Spleen (tissue), 7 donors: ENCODE measurements at regions not wholly inside any gene's neighbourhood (a gene's known extent, or its start where the extent isn't known, plus 50 kb on each side); places are given as distances from the start of the nearest gene placed in this dataset.

Experiments used
- POLR2A ChIP-seq, 3 donors: fragments of 450-650 bp; IDR thresholded peaks; one replicate each; pipeline ENCODE4 v1.5.1; 2017; ENCODE audit warnings: antibody characterized with exemption in 3 of 3, mild to moderate bottlenecking in 1 of 3
- TF ChIP-seq, protein P1 (sequence below), 11 experiments: fragments of 200-600 bp in 7 of 11; fragments of 450-650 bp in 4 of 11; sonication (generic) in 4 of 11; IDR thresholded peaks in 8 of 11; conservative IDR thresholded peaks in 3 of 11; 1 replicate in 7 of 11; 2 replicates in 4 of 11; pipeline versions ENCODE4 v1.4.0 to v1.8.0; 2016 to 2021; ENCODE audit warnings: antibody characterized with exemption in 11 of 11, inconsistent platforms in 4 of 11, mild to moderate bottlenecking in 1 of 11
- donor health status: DM: no; HTN: no; CAD: no; lungs with moderate emphysema.
- donor health status: DM: no; HTN: no; CAD: no.
- donor health status: DM: no; HTN: no; CAD: no.

DNA sequence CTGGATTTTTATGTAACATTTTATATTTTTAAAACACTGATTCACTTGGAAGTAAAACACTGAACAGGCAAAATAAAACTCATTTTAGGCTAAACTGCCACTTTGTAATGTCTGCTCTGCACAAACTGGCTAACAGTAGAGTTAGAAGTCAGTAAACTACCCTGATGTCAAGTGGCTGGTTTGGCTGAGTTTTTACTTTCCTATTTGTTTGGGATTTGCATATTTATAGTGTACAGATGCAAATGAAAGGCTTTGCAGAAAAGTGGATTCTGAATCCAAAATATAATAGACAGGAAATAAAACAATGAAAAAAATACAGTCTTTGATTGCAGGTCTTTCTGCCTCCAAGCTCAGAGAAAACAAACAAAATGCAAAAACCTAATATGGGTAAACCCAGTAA is 213.1 kb downstream of the CDH26 start:
- TF ChIP-seq, protein P1, sequence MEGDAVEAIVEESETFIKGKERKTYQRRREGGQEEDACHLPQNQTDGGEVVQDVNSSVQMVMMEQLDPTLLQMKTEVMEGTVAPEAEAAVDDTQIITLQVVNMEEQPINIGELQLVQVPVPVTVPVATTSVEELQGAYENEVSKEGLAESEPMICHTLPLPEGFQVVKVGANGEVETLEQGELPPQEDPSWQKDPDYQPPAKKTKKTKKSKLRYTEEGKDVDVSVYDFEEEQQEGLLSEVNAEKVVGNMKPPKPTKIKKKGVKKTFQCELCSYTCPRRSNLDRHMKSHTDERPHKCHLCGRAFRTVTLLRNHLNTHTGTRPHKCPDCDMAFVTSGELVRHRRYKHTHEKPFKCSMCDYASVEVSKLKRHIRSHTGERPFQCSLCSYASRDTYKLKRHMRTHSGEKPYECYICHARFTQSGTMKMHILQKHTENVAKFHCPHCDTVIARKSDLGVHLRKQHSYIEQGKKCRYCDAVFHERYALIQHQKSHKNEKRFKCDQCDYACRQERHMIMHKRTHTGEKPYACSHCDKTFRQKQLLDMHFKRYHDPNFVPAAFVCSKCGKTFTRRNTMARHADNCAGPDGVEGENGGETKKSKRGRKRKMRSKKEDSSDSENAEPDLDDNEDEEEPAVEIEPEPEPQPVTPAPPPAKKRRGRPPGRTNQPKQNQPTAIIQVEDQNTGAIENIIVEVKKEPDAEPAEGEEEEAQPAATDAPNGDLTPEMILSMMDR (IDR thresholded peaks at IDR 0.05 in 8 of 11, conservative IDR thresholded peaks at IDR 0.05 in 3 of 11): no peak
- no peak for TF ChIP-seq POLR2A (IDR thresholded peaks at IDR 0.05)
